Tibial nerve (tissue), 3 donors: ENCODE measurements at regions not wholly inside any gene's neighbourhood (a gene's known extent, or its start where the extent isn't known, plus 50 kb on each side); places are given as distances from the start of the nearest gene placed in this dataset.

Experiments
- CTCF ChIP-seq, 5 experiments: fragments of 200-600 bp in 3 of 5; fragments of 450-650 bp in 2 of 5; sonication (generic) in 3 of 5; IDR thresholded peaks; one replicate each; pipeline ENCODE4 v1.5.1; 2016 to 2019; ENCODE audit warnings: antibody characterized with exemption in 5 of 5, mild to moderate bottlenecking in 3 of 5, moderate library complexity in 2 of 5
- POLR2A ChIP-seq, 2 donors: fragments of 450-650 bp; IDR thresholded peaks; one replicate each; pipeline ENCODE4 v1.6.1; 2017; ENCODE audit warnings: antibody characterized with exemption in 2 of 2, mild to moderate bottlenecking in 2 of 2, moderate library complexity in 2 of 2

- no peak for TF ChIP-seq CTCF (IDR thresholded peaks at IDR 0.05)
- no peak for TF ChIP-seq POLR2A (IDR thresholded peaks at IDR 0.05)
Measured at GRCh38 chr5:13212886-13213285, 731.6 kb downstream of the DNAH5 start.
